Right lung (tissue), 2 donors: ENCODE measurements at regions not wholly inside any gene's neighbourhood (a gene's known extent, or its start where the extent isn't known, plus 50 kb on each side); places are given as distances from the start of the nearest gene placed in this dataset.
"Not testable (repeated sequence)": the region's sequence is repeated elsewhere in the genome, so short reads cannot be mapped to it uniquely, and the experiment has no call there.

ENCODE experiments used
- DNase-seq, 2 donors: peaks; one replicate each; pipeline ENCODE4 v3.0.0-alpha.2; 2013

GRCh38 chrX:7385131-7385530 is 237.2 kb upstream of the PUDP start:
- no peak for DNase-seq

DNA sequence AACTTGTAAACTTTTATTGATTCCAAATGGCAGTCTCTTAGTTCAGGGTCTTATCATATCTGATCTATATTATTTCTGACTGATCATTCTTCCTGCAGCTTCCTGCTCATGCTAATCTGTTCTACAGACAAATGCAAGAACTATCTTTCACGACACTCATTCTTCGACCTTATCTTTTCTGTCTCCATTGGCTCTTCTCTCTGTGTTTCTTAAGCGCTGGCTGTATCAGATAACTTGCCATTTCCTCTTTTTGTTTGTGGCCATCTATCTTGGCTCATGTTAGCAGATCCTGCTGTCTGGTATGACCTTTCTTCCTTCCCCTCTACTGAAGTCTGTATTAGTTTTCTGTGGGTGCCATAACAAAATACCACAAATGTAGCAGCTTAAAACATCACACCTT is 230.5 kb upstream of the PUDP start:
- no peak for DNase-seq

DNA sequence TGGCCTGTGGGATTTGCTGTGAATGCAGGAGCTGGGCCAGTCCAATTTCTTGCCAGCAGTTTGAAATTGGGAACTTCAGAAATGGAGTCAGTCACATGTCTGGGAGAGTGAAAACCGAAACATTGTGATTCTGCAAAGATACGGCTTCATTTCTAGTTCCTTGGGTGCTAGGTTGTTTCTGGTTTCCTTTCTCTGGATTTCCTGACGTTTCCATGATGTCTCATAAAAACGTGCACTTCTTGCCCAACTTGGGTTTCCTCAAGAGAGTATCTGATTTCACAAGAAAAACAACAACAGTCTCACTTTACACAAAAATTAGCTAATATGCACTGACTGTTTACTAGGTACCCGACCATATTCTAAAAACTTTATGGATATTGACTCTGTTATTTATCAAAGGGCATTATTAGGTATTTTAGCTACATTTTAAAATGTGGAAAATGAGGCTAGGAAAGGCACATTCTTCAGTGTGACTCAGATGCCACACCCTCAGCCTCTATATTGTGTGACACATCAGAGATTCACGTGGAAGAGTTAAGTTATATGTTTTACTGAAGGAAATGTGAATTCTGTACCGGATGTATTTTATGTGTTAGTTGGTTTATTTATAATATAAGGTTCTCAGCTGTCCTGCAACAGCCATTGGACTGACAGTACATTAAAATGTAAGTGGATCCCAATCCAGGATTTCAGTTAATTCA is 225.0 kb upstream of the PUDP start:
- DNase-seq: no peak

DNA sequence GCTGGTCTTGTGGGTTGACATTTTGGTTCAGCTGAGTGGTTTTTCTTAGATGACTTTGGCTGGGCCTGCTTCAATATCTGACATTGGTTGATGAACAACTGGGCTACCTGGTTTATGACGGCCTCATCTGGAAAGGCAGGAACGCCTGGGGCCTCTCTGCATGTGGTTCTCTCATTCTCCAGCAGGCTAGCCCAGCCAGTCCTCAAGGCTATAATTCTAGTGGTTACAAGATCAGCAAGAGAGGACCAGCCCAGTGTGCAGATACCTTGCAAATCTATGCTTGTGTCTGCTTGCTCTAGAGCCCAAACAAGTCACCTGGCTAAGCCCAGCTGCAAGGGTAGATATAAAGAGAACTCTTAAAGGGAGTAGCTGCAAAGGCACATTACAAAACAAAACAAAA is 214.2 kb upstream of the PUDP start:
- DNase-seq: no peak

- no peak for DNase-seq
Observed at GRCh38 chrX:7351926-7352325, 204.0 kb upstream of the PUDP start.

DNA sequence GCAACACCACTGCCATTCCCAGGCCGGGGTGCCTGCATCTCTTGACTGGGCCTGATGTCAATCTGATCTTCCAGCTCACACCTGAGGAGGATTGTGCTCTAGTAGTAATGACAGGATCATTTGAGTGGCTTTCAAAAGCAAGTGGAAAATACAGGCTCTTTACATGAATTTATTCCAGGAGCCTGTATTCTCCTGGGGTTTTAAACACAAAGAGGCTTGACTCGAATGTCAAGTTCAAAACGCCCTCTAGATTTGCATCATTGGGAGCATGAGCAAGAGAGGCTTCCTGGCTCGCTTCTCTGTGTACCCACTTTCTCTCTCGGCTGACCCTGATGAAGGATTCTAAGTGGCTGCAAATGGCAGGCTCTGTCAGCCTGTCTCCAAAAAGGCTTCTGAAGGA is 199.5 kb upstream of the PUDP start:
- no peak for DNase-seq

DNA sequence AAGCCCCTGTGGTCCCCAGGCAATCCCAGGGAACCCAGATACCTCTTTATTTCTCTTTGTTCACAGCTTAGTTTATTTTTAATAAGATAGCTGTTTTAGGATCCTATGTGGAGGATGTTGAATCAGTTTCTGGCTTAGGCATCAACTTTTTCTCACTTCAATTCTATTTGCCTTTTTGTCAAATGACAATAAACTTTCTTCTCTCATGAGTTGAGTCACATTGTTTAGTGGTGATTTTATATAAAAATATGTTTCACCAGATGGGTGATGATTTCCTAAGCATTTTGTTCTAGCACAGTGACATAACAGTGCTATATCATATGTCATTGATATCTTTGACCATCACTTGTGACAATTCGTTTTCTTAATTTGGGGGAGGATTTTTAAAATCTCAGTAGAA is 198.1 kb upstream of the PUDP start:
- DNase-seq: no peak

GRCh38 chrX:7343181-7343580 is 195.2 kb upstream of the PUDP start:
- DNase-seq: no peak

DNA sequence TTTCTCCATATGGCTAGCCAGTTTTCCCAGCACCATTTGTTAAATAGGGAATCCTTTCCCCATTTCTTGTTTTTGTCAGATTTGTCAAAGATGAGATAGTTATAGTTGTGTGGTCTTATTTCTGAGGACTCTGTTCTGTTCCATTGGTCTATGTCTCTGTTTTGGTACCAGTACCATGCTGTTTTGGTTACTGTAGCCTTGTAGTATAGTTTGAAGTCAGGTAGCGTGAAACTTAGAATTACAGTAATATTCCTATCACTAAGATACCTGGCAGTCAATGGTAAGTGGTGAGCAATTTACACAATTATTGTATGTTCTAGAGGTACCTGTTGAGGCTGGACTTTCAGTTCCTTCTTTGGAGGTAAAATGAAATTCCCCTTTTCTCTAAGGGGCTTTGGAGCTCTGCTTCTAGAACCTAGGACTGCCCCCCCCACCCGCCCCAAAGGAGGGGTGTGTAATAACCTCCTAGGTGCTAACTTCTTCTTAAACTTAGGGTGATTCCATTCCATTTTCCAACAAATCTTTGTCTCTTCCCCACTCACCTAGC is 187.9 kb upstream of the PUDP start:
- DNase-seq: not testable (repeated sequence)

DNA sequence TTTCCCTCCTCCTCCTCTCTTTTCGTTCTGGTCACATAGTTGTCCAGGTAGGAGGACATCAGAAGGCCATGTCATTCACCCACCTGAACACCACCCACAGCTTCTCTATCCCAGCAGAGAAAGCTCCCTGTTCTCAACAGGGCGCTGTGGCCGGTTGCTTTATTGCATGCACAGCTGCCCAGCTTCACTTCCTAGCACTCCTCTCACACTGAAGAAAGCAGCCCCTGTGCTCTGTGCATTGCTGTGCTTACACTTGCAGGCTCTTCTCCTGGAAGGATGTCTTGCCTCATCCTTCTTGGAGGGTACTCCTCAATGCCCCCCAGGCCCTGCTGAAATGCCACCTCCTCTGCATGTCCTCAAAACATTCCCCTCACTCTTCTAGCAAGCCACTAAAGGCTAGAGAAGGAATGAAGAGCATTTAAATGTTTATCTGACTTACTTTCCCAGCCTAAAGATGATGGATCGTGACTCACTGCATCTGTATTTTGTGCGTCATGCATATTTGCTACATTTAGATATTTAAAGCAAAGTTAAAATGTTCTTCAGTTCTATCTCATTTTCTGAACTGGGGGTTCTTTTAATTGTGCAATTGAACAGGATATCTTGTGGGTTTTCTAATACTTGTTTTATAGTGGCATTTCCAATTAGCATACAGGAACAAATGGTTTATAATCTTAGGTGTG is 186.4 kb upstream of the PUDP start:
- no peak for DNase-seq

DNA sequence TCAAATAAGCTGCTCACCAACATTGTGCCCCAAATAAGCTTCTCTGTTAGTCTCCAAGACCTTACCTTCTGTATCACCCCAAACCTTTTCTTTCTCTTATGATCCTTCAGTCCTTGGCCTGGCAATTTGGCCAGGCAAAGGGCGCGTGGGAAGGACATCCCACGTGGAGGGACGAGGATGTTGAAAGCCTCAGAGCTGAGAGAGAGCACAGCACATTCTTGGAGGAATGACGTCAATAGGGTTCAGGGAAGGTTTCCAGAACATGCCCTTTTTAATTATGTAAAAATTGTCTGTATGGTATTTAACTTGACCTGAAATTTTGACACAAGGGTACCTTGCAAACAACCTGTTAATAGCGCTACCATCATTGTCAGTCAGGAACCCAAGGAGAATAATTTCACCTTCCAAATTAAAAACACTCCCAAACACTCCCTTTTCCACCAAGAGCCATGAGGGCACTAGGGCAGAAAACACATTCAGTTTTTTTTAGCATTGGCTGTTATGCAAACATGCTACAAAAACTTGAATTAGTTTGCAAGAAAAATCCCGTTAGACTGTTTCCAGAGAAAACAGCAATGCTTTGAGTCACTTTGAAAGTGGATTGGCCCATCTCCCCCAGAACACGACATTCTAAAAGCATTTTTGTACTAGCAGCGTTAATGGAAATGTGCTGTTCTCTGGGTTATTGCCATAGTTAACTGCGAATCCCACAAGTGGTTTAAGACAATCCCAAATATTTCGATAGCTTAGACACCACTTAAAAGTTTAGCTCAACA is 183.2 kb upstream of the PUDP start:
- no peak for DNase-seq

GRCh38 chrX:7330556-7330955 is 182.6 kb upstream of the PUDP start:
- DNase-seq: no peak

- DNase-seq: no peak
Observed at GRCh38 chrX:7318661-7319060, 170.7 kb upstream of the PUDP start.

DNA sequence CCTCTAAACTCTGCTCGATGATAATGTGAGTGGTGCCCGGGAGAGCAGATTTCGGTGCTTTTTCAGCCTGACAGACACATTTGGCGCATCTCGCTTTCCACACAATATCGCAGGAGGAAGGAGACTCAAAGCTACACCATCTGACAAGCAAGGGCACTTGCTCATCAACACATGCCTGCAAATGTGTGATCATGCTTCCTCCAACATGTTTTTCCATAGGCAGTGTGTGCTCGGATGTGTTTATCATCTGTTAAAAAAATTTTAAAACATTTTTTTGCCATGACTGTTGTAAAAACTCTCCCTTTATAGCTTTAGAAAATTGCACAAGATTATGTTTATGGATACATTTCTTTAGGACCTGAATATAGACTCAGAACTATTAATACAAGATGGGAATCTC is 170.3 kb upstream of the PUDP start:
- no peak for DNase-seq

GRCh38 chrX:7316887-7317286 is 168.9 kb upstream of the PUDP start:
- no peak for DNase-seq

DNA sequence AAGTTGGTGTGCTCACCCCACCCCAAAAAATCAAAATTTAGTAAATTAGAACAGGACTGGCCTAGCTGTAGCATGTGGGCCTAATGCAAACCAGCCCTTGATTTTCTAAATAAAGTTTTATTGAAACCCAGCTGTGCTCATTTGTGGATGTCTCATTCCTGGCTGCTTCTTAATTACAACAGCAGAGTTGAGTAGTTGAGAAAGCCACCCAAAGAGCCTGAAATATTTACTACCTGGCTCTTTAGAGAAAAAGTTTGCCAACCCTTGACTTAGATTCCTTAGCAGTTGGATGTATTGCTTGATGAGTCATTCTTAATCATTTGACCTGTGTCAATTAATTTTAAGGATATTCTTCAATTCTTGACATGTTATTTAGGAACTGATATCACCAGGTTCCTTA is 168.3 kb upstream of the PUDP start:
- no peak for DNase-seq

DNA sequence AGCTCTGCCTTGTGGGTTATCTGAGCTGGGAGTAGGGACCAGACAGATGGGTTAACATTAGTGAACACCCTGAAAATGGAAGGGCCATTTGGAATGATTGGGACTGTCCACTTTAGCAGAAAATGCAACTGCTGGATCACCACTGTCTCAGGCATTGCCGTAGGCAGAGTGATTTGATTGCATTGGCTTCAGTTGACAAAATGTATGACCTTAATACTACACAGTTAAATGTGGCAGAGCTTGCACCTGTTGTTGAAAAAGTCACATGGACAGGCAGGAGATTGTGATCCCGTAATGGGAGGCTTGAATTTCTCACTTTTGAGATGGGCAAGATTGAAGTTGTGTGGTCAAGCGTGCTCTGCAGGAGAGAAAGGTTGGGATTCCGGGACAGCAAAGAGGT is 166.5 kb upstream of the PUDP start:
- DNase-seq: no peak

- DNase-seq: no peak
Observed at GRCh38 chrX:7307720-7308119, 159.8 kb upstream of the PUDP start.

GRCh38 chrX:7294483-7294882 is 146.5 kb upstream of the PUDP start:
- DNase-seq: no peak

DNA sequence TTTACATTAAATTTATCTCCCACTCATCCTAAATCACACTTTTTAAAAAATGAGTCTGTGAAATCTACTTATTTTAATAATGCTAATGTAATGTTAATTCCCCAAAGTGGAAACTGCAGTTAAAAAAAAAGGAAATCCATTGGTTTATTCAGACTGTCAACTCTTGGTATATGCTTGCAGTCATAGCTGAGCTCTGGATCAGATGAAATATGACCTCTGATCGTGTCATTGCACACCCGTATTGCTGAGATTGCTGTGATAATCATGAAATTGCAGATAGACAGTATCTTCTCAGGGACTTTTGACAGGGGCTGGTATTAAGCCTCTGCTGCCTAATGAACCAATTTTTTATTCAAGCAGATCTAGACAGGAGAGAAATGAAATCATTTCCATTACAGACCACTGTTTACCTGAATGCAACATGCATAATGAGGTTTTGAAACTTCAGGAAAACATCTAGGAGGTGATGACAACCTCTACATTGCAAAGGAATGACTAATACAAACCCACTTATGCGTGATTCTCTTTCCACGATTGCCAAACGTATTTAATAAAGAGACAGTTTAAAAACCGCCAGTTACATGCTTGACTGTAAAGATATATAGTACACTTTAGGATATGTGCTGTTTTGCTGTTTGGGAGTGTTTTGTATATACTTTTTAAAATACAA is 138.3 kb upstream of the PUDP start:
- DNase-seq: no peak

GRCh38 chrX:7285765-7286164 is 137.8 kb upstream of the PUDP start:
- no peak for DNase-seq

DNA sequence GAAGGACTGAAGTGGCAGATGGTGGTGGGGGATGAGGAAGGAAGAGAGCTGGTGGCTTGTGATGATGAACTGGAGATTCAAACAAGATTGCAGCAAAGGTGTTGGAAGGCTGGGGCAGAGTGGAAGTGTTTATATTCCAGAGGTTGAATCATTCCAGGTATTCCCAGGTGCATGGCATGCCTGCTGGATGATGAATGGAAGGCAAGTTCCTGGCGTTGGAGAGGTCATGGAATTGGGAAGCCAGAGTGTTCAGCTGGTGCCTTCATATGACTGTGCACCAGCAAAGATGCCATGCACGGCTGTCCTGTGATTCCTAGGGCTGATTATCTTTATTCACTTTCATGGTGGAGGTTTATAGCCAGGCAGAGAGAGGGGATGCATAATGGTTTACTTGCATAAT is 135.8 kb upstream of the PUDP start:
- no peak for DNase-seq
